Esophagus squamous epithelium (tissue), 5 donors: ENCODE measurements at regions not wholly inside any gene's neighbourhood (a gene's known extent, or its start where the extent isn't known, plus 50 kb on each side); places are given as distances from the start of the nearest gene placed in this dataset.

Experiments
- DNase-seq: peaks from one replicate; lab custom pipeline; 2025; lab: John Stamatoyannopoulos, UW
- H3K27ac ChIP-seq, 4 donors: fragments of 200-600 bp; sonication (generic); one replicate each; pipeline ENCODE4 v1.5.1; 2016 to 2019; ENCODE audit warnings: mild to moderate bottlenecking in 1 of 4
- H3K27me3 ChIP-seq, 4 donors: fragments of 200-600 bp; sonication (generic); 1 replicate in 3 of 4; 2 replicates in 1 of 4; pipeline versions ENCODE4 v1.5.1 to v1.6.0; 2017 to 2021; ENCODE audit warnings: antibody characterized with exemption in 1 of 4
- H3K36me3 ChIP-seq, 3 donors: fragments of 200-600 bp; sonication (generic); one replicate each; pipeline ENCODE4 v1.5.1; 2016 to 2019
- H3K4me1 ChIP-seq, 3 donors: fragments of 200-600 bp; sonication (generic); one replicate each; pipeline ENCODE4 v1.5.1; 2017 to 2019
- H3K4me3 ChIP-seq, 4 donors: fragments of 200-600 bp; sonication (generic); 1 replicate in 3 of 4; 2 replicates in 1 of 4; pipeline ENCODE4 v1.5.1; 2016 to 2019; ENCODE audit warnings: mild to moderate bottlenecking in 2 of 4, moderate library complexity in 1 of 4
- H3K9me3 ChIP-seq, 3 donors: fragments of 200-600 bp; sonication (generic); one replicate each; pipeline ENCODE4 v1.5.1; 2016 to 2019
- POLR2A ChIP-seq, 4 donors: fragments of 450-650 bp; IDR thresholded peaks; one replicate each; pipeline ENCODE4 v1.6.1; 2017; ENCODE audit warnings: antibody characterized with exemption in 4 of 4, mild to moderate bottlenecking in 4 of 4, moderate library complexity in 3 of 4
- WGBS, 2 donors: methylation state at CpG; one replicate each; pipeline ENCODE4 v1.1.5; 2018; 5-methylcytosine and 5-hydroxymethylcytosine counted together
- intact Hi-C: fragments of 100-400 bp; cut with DNase I; formaldehyde crosslinking; loops from one replicate; pipeline ENCODE4 v1.15.0; 2022
- TF ChIP-seq, protein P1 (sequence below), 6 experiments: fragments of 450-650 bp in 4 of 6; fragments of 200-600 bp in 2 of 6; sonication (generic) in 2 of 6; IDR thresholded peaks; one replicate each; pipeline ENCODE4 v1.5.1; 2016 to 2019; ENCODE audit warnings: antibody characterized with exemption in 6 of 6, mild to moderate bottlenecking in 4 of 6, moderate library complexity in 4 of 6
- donor health status: DM: yes; HTN: yes; CAD: no.

DNA sequence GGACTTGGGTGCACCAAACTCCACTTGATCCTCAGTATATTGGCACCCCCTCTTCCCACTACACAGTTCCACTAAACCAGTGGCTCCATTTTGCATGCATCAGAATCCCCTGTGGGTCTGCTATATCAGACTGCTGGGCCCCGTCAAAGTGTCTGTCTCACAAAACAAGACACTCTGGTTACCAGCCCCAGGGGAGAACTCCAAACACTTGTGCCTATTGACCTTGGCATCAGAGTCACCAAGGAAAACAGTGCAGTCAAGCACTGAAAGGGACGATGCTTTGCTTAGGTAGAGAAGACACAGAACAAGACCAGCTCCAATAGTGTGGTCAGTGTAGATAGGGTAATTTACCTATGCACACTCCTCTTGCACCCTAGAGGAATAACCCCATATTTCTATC, 205.8 kb upstream of the RAI14 start:
- Histone ChIP-seq H3K9me3 (no peaks in the 10 kb centered on the region), H3K27ac (no peak overlapping the region), H3K27me3 (peaks cover 0 to 23% (median 0%) of the 10 kb centered on the region in 4 donors), H3K36me3 (no peaks in the 10 kb centered on the region), H3K4me1 (peaks cover 0 to 9% (median 0%) of the 10 kb centered on the region in 3 donors), H3K4me3 (no peak overlapping the region)
- no peak for TF ChIP-seq POLR2A (IDR thresholded peaks at IDR 0.05)
- TF ChIP-seq, protein P1, sequence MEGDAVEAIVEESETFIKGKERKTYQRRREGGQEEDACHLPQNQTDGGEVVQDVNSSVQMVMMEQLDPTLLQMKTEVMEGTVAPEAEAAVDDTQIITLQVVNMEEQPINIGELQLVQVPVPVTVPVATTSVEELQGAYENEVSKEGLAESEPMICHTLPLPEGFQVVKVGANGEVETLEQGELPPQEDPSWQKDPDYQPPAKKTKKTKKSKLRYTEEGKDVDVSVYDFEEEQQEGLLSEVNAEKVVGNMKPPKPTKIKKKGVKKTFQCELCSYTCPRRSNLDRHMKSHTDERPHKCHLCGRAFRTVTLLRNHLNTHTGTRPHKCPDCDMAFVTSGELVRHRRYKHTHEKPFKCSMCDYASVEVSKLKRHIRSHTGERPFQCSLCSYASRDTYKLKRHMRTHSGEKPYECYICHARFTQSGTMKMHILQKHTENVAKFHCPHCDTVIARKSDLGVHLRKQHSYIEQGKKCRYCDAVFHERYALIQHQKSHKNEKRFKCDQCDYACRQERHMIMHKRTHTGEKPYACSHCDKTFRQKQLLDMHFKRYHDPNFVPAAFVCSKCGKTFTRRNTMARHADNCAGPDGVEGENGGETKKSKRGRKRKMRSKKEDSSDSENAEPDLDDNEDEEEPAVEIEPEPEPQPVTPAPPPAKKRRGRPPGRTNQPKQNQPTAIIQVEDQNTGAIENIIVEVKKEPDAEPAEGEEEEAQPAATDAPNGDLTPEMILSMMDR (IDR thresholded peaks at IDR 0.05) = no peak
- DNase-seq = no peak
- intact Hi-C loops = no loop called here
- WGBS, 2 donors = 100% methylated on average over 1 of the region's 2 CpGs

DNA sequence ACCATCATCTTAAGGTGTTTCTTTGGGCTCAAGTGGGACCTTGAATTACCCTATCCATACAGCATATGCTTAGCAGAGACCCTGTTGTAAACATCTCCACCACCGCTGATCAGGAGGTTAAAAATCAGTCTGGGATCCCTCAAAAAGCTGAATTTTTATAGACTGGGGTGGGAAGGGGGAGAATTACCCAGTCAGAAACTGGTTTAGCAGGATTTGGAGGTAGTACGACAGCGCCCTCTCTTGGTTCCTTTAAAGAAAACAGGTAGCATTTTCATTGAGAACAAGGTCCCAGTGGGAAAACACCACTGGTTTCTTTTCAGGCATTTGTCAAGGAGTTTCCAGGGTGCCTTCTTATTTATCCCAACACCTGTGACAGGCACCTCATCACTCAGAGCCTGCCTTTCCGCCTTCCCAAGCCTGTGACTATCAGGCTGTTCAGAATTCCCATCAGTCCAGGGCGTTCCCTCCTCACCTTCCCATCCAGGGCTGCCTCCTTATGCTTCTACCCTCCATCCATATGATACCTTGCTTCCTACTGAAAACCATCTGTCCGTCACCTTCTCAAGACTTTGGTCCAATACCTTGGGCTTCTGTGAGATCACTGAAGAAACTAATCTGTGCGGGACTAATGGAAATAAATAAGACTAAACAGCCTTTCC, 203.8 kb upstream of the RAI14 start:
- 37 to 39% methylated on average over 7 of the region's 7 CpGs for WGBS, 2 donors
- DNase-seq = no peak
- Histone ChIP-seq H3K4me1 (peaks cover 0 to 9% (median 0%) of the 10 kb centered on the region in 3 donors), H3K4me3 (no peak overlapping the region), H3K27ac (no peak overlapping the region), H3K9me3 (no peaks in the 10 kb centered on the region), H3K27me3 (peaks cover 0 to 23% (median 0%) of the 10 kb centered on the region in 4 donors), H3K36me3 (no peaks in the 10 kb centered on the region)
- TF ChIP-seq POLR2A (IDR thresholded peaks at IDR 0.05) = no peak
- TF ChIP-seq, protein P1 (IDR thresholded peaks at IDR 0.05) = peak in 5 of 6 experiments; percentile 16 to 69 (median 40)
- intact Hi-C loops = no loop called here

DNA sequence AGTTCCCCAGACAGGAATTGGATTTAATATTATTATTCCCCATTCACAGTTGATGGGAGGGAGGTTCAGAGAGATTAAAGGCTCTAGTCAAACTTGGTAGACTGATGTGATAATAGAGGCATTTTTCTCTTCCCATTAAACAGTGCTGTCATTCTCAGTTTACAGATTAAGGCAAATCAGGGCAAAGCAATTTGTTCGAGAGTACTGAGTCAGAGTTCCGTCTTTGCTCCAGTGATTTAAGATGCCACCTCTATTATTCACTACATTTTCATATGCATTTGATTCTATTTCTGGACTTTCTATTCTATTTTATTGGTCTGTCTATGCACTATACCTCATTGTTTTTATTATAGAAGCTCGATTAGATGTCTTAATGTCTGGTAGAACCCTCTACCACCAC, 201.0 kb upstream of the RAI14 start:
- no peak overlapping the region for H3K4me3 ChIP-seq
- 66 to 80% methylated on average over 3 of the region's 3 CpGs for WGBS, 2 donors
- H3K4me1 ChIP-seq = peaks cover 0 to 9% (median 0%) of the 10 kb centered on the region in 3 donors
- no peak for TF ChIP-seq POLR2A (IDR thresholded peaks at IDR 0.05)
- TF ChIP-seq, protein P1 (IDR thresholded peaks at IDR 0.05) = no peak
- DNase-seq = no peak
- peaks cover 0 to 17% (median 0%) of the 10 kb centered on the region in 4 donors for H3K27me3 ChIP-seq
- no peaks in the 10 kb centered on the region for H3K36me3 ChIP-seq
- H3K9me3 ChIP-seq = no peaks in the 10 kb centered on the region
- intact Hi-C loops = no loop called here
- H3K27ac ChIP-seq = no peak overlapping the region

DNA sequence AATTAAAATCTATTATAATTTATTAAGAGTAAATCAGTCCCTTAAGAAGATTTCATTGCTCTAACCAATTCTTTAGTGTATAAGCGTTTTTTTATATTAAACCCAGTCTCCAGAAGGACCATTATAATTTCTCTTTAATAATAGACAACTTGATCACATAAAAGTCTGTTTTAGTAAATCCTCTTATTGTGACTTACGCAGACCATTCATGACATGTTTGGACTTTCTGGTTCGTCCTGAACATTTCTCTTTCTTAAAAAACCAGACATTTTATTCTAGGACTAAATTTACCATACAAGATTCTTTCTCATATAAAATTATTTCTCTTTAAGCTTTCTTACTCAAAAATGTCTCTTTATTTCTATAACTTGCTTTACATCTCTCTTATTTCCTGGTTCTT, 196.2 kb upstream of the RAI14 start:
- H3K4me3 ChIP-seq = no peak overlapping the region
- no peak overlapping the region for H3K27ac ChIP-seq
- intact Hi-C loops = no loop called here
- no peaks in the 10 kb centered on the region for H3K27me3 ChIP-seq
- WGBS, 2 donors = 35 to 37% methylated on average over 3 of the region's 3 CpGs
- H3K36me3 ChIP-seq = no peaks in the 10 kb centered on the region
- DNase-seq = no peak
- H3K4me1 ChIP-seq = no peaks in the 10 kb centered on the region
- H3K9me3 ChIP-seq = no peaks in the 10 kb centered on the region
- TF ChIP-seq, protein P1 (IDR thresholded peaks at IDR 0.05) = no peak
- TF ChIP-seq POLR2A (IDR thresholded peaks at IDR 0.05) = no peak

DNA sequence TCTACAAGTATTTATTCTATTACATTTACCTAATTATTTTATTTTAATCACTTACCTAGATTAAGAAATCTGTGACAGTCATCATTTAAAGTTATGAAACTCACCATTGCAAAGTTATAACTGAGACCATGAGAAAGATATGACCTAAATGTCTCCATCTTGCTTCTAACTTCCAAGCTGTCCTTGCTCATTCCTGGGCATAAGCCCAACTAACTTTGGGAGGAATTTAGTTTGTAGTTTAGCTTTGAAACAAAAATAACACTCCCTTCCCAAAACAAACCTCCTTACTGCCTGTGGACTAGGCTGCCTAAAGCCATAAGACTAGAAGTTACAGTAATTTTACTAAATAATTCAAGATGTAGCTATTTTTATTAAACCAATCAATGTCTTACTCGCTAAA, 195.6 kb upstream of the RAI14 start:
- Histone ChIP-seq H3K27ac (no peak overlapping the region), H3K36me3 (no peaks in the 10 kb centered on the region), H3K4me3 (no peak overlapping the region), H3K4me1 (no peaks in the 10 kb centered on the region), H3K27me3 (no peaks in the 10 kb centered on the region), H3K9me3 (no peaks in the 10 kb centered on the region)
- intact Hi-C loops = no loop called here
- DNase-seq = no peak
- TF ChIP-seq, protein P1 (IDR thresholded peaks at IDR 0.05) = no peak
- no peak for TF ChIP-seq POLR2A (IDR thresholded peaks at IDR 0.05)
- WGBS, 2 donors = 25 to 46% methylated on average over 1 of the region's 1 CpG
